ENCODE measurements at regions not wholly inside any gene's neighbourhood (a gene's known extent, or its start where the extent isn't known, plus 50 kb on each side); places are given as distances from the start of the nearest gene placed in this dataset.

DNA sequence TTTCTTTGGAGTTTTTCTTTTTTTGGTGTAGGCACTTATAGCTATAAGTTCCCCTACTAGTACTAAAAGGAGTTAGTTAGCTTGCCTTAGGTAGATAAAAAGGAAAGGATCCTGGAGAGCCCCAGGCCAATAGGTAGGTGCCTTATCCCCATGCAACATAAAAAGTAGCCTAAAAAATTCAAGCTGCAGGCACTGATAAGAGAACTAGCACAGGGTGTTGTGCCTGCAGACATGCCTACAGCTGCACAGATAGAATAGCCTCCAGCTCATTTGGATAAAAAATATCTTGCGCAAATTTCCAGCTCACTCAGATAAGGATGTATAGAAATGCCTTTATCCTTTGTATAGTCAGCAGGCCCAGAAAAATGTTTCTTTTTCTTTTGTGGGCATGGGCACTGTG lies 71.4 kb upstream of the UTY start:
- Histone ChIP-seq H3K9ac (ENCODE audit: insufficient read depth, low read depth, low read length) (no peak overlapping the region), H3K4me2 (ENCODE audit: low read depth, low read length) (no peak overlapping the region), H4K20me1 (ENCODE audit: insufficient read depth, low read length) (no peaks in the 10 kb centered on the region), H3K79me2 (ENCODE audit: insufficient read depth, low read length) (no peaks in the 10 kb centered on the region), H3K4me3 (replicated peaks in 1 of 3; ENCODE audit: insufficient read depth in 1 of 3, low read depth in 2 of 3, low read length in 3 of 3) (no peak overlapping the region), H3K27me3 (ENCODE audit: control insufficient read depth in 1 of 2, insufficient read depth in 2 of 2, low read length in 2 of 2) (no peaks in the 10 kb centered on the region), H3K36me3 (replicated peaks in 1 of 2; ENCODE audit: control insufficient read depth in 1 of 2, insufficient read depth in 2 of 2, low read length in 2 of 2) (no peaks in the 10 kb centered on the region), H3K27ac (ENCODE audit: extremely low read length, insufficient read depth, low read length) (no peak overlapping the region), H2AFZ (ENCODE audit: low read length) (no peak overlapping the region), H3K4me1 (ENCODE audit: insufficient read depth, low read length) (no peaks in the 10 kb centered on the region), H3K9me3 (ENCODE audit: low read length) (peaks cover 4% of the 10 kb centered on the region)
- TF ChIP-seq REPIN1 (CRISPR knock-in tag; IDR thresholded peaks at IDR 0.05; ENCODE audit: borderline replicate concordance, low read depth) (no peak), ZNF326 (CRISPR knock-in tag; IDR thresholded peaks at IDR 0.05; ENCODE audit: borderline replicate concordance) (no peak), HDAC6 (IDR thresholded peaks at IDR 0.05; ENCODE audit: low read depth, low read length) (no peak), ZNF264 (CRISPR knock-in tag; IDR thresholded peaks at IDR 0.05) (no peak), YY1 (IDR thresholded peaks at IDR 0.05; ENCODE audit: insufficient read depth, insufficient replicate concordance, low read depth, low read length) (no peak), CBX5 (CRISPR knock-in tag; IDR thresholded peaks at IDR 0.05; ENCODE audit: borderline replicate concordance) (no peak), FOXC1 (CRISPR knock-in tag; IDR thresholded peaks at IDR 0.05; ENCODE audit: borderline replicate concordance) (no peak), ATF1 (CRISPR knock-in tag; IDR thresholded peaks at IDR 0.05) (no peak), ZBTB38 (CRISPR knock-in tag; IDR thresholded peaks at IDR 0.05) (no peak), ZNF761 (CRISPR knock-in tag; conservative IDR thresholded peaks at IDR 0.05) (no peak)
- TF ChIP-seq, protein P1, sequence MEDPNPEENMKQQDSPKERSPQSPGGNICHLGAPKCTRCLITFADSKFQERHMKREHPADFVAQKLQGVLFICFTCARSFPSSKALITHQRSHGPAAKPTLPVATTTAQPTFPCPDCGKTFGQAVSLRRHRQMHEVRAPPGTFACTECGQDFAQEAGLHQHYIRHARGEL (CRISPR knock-in tag; IDR thresholded peaks at IDR 0.05), result no peak
- TF ChIP-seq, protein P2, sequence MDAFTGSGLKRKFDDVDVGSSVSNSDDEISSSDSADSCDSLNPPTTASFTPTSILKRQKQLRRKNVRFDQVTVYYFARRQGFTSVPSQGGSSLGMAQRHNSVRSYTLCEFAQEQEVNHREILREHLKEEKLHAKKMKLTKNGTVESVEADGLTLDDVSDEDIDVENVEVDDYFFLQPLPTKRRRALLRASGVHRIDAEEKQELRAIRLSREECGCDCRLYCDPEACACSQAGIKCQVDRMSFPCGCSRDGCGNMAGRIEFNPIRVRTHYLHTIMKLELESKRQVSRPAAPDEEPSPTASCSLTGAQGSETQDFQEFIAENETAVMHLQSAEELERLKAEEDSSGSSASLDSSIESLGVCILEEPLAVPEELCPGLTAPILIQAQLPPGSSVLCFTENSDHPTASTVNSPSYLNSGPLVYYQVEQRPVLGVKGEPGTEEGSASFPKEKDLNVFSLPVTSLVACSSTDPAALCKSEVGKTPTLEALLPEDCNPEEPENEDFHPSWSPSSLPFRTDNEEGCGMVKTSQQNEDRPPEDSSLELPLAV (CRISPR knock-in tag; conservative IDR thresholded peaks at IDR 0.05; ENCODE audit: low read depth), result no peak
- TF ChIP-seq, protein P3, sequence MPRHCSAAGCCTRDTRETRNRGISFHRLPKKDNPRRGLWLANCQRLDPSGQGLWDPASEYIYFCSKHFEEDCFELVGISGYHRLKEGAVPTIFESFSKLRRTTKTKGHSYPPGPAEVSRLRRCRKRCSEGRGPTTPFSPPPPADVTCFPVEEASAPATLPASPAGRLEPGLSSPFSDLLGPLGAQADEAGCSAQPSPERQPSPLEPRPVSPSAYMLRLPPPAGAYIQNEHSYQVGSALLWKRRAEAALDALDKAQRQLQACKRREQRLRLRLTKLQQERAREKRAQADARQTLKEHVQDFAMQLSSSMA (CRISPR knock-in tag; IDR thresholded peaks at IDR 0.05), result no peak
- ATAC-seq (no peak), FAIRE-seq (no peak), DNase-seq (ENCODE audit: low spot score) (no peak)
- intact Hi-C loops (cut with micrococcal nuclease; ENCODE audit: unreplicated experiment) (no loop called here), in situ Hi-C loops (cut with HindIII; ENCODE audit: extremely low pct_ligation_motif_present, low pct_unique_long_range_greater_than_20kb) (no loop called here)
- ChIA-PET POLR2A (no interaction called here), CTCF (ENCODE audit: low intra/inter-chr PET ratio, low total read pairs) (no interaction called here)
- no TSS peak for BruUV-seq (replicated peaks)
- WGBS (ENCODE audit: low lambda C conversion rate), result 88% methylated on average over 1 of the region's 1 CpG

All from HepG2 (cell line).